GM18909 (cell line): ENCODE measurements at regions not wholly inside any gene's neighbourhood (a gene's known extent, or its start where the extent isn't known, plus 50 kb on each side); places are given as distances from the start of the nearest gene placed in this dataset.

ENCODE experiments used
- ATAC-seq: cut with Tn5 transposase; IDR thresholded peaks from one replicate; pipeline ENCODE4 v1.9.1; 2021; ENCODE audit warnings: mild to moderate bottlenecking; ENCODE audit not compliant: unreplicated experiment, poor library complexity

DNA sequence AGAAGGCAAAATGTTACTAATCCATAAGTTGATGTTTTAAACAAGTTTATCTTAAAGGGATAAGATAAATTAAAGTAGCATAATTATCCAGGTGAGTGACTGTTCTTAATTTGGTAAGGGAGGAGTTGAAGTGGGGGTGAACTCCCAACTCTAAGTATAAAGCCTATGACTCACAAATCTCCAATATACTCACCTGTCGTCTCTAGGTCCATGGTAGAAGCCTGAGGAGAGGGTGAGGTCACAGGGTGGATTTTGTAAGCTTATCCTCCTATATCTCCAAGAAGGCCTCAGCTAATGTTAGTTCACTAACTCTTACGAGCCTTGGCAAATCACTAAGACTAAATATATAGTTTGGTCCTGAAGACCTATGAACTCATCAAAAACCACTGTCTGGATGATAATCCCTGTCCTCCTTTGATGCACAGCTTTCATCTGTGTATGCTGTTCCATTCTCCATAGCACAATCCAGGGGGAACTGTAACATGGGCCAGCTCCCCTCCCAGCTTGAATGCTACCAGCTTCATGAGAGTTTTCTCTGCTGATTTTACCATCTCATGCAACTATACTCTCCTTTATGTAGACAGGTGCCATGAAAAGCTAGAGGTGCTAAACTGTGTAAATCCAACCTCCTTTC, 158.7 kb downstream of the BTC start:
- no peak for ATAC-seq

DNA sequence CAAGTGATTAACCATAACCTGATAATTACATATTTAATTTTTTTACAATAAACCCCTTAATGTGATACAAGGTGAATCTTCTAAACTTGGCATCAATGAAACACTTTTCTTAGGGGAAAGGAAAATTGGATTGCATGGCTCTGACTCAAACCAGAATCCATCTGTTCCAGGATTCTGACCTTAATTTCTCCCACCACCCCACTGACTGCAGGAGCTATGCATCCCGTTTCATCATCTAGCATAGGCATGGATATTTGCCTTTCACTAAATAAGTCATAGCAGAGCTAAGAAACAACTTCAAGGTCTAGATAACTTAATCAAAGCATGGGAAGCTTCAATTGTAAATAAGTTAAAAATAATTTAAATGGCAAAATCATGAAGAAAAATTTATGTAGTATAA, 156.3 kb downstream of the BTC start:
- no peak for ATAC-seq

DNA sequence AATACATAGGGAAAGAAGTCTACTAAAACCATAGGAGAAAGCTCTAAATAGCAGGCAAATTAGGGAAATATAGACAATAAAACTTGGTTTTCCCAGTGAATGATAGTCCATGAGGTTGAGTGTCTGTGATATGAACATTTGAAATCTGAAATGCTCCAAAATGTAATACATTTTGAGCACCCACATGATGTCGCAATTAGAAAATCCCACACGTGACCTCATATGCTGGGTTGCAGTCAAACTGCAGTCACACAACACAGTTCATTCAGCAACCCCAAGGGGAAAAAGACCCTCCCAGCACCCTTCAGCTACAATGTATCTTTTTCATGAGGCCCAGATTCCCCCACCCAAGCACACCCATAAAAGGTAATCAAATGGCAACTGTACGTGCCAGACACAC, 155.6 kb downstream of the BTC start:
- no peak for ATAC-seq

DNA sequence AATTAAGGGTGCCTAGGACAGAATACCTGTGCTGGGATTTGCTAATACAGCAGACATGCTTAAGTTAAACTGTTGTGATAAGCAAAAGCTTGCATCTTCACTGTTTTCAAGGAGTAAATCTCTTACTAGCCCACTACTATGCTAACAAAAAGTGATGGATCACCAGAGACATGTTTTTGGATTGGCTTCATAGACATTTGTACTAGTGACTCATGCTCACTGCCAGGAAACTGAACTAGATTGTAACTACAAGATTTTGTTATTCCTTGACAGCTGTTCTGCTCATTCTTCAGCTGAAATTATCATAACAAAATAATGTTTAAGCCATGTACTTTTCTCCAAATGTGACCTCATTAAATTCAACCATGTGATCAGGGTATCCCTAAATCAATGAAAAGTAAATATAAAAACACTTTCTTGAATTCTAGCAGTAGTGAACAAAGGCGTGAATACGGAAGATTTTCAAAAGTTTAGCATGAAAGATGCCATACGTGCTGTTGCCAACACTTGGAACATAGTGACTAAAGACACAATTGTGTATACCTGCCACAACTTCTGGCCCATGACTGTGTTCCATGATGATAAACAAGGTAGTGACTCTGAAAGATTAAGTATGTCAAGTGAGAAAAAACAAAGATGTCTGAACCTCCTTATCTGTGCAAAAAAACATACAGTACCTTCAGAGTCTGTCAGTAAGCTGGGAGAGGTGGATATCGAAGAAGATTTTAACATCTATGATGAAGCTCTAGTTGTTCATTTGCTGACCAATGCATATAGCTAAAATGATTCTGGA, 154.0 kb downstream of the BTC start:
- ATAC-seq: no peak

DNA sequence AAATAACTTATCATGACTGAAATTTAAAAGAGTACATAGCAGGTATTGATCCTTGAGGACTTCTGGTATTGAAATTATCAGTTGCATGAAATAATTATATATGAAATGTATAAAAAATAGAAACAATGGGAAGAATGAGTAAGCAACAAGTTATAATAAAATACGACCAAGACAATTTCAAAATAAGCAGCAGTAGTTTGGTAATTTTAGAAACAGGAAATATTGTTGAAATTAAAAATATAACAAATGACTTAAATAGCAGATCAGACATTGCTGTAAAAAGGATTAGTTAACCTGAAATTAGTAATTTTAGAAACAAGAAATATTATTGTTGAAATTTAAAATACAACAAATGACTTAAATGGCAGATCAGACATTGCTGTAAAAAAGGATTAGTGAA, 152.3 kb downstream of the BTC start:
- no peak for ATAC-seq

DNA sequence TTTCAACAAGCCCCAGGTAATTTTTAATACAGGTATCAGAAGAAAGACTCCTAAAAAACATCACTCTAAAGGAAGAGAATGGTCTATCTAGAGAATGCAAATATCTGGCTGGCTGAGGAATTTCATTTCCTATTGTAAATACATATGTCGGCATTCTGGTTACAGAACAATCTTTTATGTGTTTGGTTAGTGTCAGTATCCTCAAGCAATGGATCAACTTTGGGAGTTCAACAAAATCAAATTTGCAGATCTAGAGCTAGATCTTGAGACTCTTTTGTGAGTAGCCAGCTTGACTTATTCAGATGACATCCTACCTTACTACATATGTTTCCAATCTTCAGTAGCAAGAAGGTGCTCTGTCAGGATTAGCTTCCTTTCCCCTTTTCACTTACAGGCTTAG, 145.1 kb downstream of the BTC start:
- ATAC-seq: no peak

DNA sequence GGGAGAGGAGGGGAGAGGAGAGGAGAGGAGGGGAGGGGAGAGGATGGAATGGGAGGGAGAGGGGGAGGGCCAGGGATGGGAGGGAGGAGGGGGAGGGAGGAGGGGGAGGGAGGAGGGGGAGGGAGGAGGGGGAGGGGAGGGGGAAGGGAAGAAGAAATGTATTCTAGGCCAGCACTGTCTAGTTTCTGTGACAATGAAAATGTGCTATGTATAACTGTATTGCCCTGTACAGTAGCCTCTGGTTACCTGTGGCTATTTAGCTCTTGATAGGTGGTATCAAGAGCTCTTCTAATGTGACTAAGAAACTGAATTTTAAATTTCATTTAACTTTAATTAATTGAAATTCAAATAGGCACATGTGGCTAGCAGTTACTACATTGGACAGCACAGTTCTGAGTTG, 143.1 kb downstream of the BTC start:
- no peak for ATAC-seq

DNA sequence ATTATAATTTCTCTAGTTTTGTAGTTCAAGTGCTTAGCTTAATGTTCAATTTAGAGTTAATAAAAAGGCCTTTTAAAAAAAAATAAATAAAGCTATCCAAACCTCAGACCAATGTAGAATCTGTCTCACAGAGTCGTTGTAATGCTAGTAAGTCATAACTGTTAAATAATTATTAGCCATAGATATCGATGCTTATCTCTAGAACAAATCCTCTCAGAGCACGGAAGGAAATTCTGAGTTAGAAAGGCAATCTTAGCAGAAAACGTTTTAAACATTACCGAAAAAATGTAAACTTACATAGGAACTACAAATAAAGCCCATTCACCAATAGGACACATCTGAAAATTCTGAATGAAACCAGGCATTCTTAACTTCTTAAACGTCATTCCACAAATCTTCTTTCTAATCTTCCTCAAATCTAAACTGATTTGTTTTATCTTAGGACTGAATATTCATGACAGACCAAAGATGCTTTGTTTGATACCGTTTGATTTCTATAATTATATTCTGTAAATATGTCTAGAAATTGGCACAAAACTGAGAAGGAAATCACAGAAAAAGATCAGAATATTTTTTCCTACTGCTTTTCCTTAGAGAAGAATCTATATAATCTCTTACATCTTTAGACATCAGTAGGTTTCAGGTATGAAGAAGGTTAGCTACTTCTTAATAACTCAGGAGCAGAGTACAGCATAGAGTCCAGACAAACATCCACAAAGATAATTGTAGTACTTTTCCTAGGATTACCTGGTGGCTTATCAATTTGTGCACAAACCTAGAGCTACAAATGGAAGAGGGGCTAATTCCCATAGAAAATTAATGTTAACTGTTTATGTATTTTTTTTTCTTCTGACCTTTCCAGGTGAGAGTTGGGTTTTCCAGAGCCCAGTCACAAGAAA, 140.7 kb downstream of the BTC start:
- no peak for ATAC-seq

DNA sequence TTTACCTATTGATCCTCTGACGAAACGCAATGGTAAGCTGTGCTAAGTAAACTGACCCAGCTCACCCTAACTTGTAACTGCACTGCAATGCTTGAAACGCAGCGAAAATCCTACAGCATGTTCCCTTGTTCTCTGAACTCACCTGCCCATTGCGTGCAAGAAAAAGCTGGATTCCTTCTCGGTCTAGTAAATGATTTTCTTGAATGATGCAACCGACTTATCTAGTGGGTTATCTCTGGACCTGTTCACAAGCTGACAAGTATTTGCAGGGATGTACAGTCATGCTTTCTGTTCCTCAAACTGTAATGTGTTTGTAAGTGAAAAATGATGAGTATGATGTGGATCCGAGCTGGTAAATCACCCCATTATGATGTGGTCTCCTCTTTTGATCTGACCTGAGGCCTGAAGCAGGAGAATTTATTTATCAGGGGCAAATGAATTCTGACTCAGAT, 140.1 kb downstream of the BTC start:
- no peak for ATAC-seq

DNA sequence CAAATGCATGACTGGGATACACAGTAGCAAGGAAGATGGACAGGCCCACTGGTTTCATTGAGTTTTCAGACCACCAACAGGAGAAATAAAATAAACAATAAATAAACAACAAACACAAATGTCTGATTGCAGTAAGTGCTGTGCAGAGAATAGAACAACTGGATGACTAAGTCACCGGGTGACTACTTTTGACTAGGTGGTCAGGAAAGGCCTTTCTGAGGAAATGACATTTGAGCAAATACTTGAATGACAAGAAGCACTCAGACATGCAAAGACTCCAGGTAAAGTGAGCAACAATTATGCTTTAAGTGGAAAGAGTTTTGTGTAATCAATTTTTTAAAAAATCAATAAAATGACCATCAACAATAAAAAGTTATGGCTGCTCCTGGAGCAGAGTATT, 137.7 kb downstream of the BTC start:
- ATAC-seq: no peak

DNA sequence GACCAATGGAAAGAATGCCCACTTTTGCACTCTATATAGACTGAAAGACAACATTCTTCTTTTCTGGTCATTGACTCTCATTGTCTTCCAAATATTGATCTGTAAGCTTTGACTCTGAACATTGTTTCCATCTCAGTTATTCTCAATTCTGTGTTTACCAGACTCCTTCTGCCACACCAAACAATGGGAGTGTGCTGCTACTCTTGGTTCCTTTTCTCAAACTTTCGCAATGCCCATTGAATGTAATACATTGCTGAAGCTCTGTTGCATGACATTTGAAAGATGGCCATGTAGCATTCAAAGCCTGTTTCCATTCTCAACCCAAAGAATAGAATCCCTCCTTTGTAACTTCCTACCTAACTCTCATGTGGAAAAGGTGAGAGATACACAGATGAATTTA, 136.2 kb downstream of the BTC start:
- no peak for ATAC-seq

DNA sequence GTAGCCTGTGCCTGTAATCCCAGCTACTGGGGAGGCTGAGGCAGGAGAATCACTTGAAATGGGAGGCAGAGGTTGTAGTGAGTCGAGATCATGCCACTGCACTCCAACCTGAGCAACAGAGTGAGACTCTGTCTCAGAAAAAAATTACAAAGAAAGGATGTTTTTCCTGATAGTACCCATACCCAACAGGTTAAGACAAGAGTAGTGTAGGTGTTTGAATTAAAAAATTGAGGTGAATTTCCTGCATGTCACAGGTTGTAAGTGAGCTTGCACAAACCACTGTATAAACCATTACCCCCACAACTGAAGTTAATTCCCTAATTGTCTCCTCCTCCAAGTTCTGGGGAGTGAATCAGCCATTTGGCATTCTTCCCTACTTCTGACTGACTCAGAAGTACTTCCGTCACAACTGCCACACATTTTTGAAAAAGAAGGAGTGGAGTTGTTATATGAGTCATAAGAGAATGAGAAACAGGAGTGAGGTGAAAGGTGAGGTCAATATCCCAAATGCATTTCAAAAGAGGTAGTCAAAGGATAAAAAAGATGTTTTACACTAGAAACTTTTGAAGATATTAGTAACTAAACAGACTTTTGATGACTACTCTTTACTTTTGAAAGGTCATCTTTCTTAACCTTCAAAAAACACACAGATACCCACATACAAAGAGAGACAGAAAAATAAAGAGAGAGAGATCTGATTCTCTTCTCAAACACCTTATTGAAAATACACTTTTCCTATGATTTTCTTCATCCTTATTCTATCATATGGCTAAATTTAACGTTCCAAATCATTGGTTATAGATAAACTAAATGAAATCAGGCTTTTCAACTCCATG, 134.5 kb downstream of the BTC start:
- no peak for ATAC-seq

DNA sequence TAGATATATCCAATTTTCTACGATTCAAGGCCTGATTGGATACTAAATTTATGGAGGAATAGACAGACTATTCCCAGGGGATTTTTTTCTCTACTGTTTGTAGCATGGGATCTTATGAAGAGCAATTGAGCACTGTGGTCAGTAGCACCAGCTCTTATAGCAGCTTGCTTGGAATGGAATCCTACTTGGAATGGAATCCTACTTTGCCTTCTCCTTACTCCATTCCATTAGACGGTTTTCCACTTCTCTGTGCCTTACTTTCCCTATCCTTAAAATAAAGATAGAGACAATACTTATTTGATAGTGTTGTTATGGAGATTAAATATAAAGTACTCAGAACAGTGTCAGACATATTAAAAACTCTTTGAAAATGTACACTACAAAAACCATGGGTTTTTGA, 133.5 kb downstream of the BTC start:
- no peak for ATAC-seq

DNA sequence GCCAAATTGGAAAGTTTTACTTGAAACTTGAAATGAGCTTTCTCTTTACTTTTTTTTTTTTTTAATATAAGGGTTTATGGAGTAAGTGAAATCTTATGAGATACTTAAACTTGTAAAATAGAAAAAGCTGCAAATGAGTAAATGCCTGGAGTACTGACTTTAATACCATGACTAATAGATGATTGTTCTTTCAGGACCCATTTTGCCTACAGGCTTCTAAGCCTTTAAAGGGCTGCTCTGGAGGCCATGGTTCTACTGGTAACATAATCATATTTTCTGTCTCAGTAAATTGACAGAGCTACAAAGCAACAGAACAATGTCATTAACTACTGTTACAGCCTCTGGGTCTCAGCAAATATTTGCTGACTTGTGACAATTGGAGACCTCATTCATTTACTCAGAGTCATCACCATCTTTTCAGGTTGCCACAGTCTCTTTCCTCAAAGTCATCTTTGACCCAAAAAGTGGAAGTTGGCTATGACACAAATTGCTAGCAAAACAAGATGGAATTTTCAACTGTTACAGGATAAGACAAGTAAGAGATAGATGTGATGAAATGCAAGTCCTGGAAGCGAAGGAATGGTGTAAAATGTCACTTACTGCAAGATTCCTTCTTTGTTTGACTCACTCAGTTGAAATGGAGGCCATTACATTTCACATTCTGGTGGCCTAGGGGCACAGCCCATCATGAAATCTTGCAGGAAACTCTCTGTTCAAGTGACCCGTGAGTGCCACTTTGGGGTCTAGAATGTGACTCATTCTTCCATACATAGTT, 132.7 kb downstream of the BTC start:
- ATAC-seq: no peak

DNA sequence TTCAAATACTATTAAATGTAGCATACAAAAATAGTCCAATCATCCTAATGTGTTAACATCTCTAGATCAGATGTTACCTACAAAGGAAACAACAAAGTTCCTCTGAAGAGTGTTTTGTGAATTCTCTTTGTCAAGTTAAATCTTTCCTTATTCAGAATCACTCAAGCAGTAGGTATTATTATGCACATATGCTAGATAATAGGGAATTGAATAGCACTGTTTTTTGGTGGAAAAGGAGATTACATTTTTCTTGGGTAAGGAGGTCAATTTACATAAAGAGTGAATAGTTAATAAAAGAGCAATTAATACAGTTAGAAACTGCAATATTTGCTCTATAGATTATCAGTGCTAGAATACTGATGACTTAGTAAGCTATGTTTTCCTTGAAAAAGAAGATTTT, 130.7 kb downstream of the BTC start:
- no peak for ATAC-seq

DNA sequence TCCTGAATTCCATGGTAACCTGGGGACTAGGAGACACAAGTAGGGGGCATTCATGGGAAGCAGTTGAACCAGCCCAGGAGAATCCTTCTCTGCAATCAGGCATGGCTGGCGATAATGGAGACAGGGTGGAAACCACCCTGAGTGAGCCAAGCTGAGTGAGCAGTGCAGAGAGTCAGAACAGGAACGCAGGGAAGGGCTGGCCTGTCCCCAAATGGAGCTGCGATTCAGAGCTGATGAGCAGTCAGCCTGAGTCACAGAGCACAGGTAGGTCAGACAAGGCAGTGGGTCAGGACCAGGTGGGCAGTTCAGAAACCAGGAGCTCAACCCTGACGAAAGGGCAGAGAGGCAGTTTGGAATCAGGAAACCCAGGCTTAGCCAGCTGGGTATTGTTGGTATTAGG, 129.0 kb downstream of the BTC start:
- ATAC-seq: no peak

DNA sequence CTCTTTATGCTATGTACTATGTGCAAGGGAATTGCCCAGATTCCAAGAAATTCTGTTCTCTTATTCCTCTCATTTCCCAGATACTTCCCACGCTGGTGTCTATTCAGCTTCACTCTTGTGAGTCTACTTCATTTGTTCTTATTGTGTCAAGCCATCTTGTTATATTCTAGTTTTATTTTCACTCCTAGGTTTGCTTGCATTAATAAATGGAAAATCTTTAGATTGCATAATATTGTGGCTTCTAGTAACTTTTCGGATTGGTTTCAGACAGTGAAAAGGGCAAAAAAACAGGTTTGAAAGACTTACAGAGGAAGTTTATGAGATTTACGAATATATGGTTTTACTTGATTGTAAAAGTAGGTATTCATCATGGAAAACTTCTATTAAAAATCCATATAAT, 128.4 kb downstream of the BTC start:
- ATAC-seq: no peak

DNA sequence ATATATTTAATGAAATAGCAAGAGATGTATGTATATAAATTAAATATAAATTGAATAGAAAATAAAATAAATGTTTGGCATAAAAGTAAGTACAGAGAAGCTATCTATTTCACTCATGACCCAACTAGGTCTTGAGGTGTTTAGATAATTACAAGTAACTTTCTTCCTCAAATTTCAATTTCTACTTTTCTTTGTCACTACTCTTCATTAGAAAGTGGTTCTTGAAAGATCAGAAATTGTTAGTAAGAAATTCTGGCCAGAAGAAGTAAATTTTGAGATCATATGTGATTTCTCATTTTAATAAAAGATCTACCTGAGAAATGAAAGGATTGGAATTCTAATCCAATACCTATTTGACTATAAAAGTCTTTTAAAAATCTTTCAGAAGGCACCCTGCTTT, 126.9 kb downstream of the BTC start:
- ATAC-seq: no peak

DNA sequence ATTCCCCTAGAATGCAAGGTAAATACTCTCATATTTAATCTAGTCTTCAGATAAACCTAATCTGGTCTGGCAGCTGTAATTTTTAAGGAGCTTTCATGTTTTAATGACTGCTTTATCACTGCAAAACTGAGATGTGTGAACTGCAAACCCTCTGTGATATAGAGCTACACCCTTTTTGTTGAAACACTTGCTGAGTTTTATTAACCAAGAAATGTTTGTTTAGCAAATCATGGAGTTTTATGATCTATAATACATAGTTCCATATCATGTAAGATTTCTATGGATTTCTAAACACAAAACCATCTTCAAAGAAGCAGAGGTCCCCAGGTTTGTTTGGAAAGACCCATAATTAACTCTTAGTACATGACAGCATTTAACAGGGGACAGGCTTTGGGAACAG, 126.4 kb downstream of the BTC start:
- ATAC-seq: no peak

DNA sequence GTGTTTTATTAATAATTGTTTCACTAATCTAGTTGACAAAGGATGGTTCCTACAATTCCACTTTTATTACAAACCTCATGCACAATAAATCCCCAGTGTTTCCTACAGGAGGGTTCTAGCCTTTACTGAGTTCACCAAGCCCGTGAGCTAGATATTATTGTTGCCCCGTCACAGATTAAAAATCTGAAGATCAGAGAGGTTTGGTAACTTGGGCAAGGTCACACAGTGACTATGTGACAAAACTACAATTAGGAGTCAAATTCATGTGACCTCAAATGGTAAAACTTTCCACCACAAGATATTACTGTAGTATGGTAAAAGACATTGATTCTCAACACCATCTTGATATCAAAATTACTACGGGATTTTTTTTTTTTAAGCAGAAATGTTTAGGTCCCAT, 124.6 kb downstream of the BTC start:
- ATAC-seq: no peak
